Choroid plexus epithelial cell (primary cell): ENCODE measurements at regions not wholly inside any gene's neighbourhood (a gene's known extent, or its start where the extent isn't known, plus 50 kb on each side); places are given as distances from the start of the nearest gene placed in this dataset.

Experiments used
- DNase-seq: peaks from one replicate; pipeline ENCODE4 v3.0.0-alpha.2; 2010; ENCODE audit warnings: low read depth
- H3K4me3 ChIP-seq: 2 replicates; pipeline ENCODE4 v1.5.1; 2011; ENCODE audit warnings: low read depth, mild to moderate bottlenecking, control low read depth, low read length, moderate library complexity
- TF ChIP-seq, protein P1 (sequence below): conservative IDR thresholded peaks from 2 replicates; pipeline ENCODE4 v1.5.1; 2011; ENCODE audit warnings: low read depth, mild to moderate bottlenecking, control low read depth, inconsistent platforms, low read length, moderate library complexity

DNA sequence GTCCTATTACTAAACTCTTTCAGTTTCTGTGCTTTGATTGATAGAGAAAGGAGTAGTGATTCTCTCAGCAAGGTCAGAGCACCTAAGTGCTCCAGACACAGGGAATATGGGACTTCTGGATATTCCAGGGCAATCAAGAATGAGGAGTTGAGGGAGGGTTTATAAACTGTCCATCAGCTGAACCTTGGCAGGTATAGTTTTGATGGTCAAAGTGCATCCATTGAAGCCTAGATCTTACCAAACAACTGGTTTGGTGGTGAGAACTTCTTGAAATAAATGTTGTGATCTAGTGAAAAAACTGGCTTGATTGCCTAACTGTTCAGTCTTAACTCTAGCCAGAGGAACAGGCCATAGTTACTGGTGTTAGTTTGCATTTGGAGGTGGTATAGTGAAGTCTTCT lies 207.0 kb upstream of the ONECUT1 start:
- no peak for DNase-seq
- H3K4me3 ChIP-seq: no peak overlapping the region
- TF ChIP-seq, protein P1, sequence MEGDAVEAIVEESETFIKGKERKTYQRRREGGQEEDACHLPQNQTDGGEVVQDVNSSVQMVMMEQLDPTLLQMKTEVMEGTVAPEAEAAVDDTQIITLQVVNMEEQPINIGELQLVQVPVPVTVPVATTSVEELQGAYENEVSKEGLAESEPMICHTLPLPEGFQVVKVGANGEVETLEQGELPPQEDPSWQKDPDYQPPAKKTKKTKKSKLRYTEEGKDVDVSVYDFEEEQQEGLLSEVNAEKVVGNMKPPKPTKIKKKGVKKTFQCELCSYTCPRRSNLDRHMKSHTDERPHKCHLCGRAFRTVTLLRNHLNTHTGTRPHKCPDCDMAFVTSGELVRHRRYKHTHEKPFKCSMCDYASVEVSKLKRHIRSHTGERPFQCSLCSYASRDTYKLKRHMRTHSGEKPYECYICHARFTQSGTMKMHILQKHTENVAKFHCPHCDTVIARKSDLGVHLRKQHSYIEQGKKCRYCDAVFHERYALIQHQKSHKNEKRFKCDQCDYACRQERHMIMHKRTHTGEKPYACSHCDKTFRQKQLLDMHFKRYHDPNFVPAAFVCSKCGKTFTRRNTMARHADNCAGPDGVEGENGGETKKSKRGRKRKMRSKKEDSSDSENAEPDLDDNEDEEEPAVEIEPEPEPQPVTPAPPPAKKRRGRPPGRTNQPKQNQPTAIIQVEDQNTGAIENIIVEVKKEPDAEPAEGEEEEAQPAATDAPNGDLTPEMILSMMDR: no peak

DNA sequence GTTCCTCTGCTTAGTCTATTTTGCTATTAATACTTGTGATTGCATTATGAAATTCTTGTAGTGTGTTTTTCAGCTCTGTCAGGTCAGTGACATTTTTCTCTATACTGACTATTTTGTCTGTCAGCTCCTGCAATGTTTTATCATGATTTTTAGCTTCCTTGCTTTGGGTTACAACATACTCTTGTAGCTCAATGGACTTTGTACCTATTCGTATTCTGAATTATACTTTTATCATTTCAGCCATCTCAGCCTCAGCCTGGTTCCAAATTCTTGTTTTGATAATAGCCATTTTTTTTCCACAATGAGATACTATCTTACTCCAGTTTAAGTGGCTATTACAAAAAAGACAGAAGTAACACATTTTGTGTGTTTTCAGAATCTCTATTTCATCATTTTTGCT lies 204.2 kb upstream of the ONECUT1 start:
- H3K4me3 ChIP-seq: no peak overlapping the region
- DNase-seq: no peak
- TF ChIP-seq, protein P1: no peak

DNA sequence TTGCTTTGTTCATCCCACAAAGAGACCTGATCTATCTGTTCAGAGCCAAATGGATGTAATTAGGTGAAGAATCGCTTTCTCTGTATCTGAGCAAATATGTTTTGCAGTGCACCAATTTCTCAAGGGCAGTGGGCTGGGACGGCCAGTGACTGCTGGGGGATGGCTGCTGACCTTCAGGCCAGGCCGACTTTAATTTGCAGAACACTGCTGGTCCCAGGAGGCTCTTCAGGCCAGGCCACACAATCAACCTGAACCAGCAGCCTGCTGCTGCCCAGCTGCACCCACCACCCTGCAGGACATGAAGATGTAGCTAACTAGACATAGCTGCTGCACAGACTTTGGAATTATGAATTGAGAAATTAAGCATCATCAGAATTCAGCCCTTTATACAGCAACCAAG lies 194.4 kb upstream of the ONECUT1 start:
- DNase-seq: no peak
- TF ChIP-seq, protein P1: no peak
- H3K4me3 ChIP-seq: no peak overlapping the region

DNA sequence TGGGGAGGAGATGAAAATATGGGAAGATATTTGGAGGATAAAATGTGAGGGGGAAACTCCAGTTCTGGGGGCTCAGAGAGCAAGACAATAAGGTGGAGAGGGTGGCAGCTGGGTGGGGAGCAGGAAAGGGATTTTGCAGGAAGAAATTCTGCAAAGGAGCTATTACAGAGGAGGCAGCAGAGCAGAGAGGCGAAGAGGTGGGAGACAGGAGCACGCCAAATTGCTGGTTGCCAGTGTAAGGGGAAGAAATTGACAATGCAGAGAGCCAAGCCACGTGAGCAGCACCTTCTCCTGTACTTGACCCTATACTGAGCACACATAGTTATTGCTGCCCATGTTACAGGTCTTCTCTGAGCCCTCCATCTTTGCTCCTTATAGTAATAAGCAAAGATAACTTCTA lies 190.3 kb upstream of the ONECUT1 start:
- no peak overlapping the region for H3K4me3 ChIP-seq
- TF ChIP-seq, protein P1: no peak
- no peak for DNase-seq

DNA sequence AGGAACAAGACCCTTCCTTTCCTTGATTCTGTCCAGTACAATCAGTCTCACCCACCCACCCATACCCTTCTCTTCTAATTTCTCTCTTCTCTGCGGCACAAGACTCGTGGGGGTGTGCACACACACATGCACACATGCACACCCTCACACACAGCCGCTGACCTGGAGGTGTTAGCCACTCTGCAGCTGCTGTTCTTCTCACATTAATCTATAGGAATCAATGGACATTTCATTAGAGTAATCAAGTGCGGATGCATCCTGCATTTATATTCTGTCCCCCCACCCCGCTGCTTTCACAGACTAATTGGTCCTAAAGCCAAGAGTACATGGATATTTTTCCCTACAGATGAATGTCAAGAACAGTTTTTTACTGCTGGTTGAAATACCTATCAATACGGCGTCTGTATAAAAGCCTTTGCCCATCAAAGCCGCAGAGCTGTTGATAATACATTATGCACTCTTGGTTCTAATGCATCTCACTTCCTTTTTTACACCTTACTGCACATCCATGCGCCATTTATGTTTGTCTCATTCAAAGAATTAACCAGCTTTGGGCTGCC lies 186.5 kb upstream of the ONECUT1 start:
- TF ChIP-seq, protein P1: no peak
- DNase-seq: no peak
- H3K4me3 ChIP-seq: no peak overlapping the region

DNA sequence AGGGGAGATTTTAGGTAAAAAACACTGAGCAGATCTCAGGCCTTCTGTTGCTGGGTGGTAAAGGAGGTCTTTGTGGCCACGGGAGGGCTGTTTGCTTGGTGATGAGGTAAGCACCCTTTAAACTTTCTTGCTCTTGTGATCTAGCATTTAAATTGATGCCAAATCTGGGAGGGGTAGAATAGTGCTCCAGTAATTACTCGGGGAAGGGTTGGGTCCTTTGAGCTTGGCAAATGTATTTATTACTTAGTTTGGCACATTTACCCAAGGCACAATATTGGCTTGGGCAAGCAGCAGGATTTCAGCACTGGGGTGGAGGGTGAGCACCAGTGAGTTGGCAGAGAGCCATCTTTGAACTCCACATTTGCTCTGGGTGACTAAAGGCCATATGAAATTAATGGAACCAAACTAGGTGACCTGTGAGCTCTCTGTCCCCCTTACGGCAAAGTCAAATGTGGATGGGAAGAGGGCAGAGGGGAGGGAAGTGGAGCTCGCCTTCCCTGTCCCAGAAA lies 185.9 kb upstream of the ONECUT1 start:
- no peak for DNase-seq
- TF ChIP-seq, protein P1: no peak
- no peak overlapping the region for H3K4me3 ChIP-seq

DNA sequence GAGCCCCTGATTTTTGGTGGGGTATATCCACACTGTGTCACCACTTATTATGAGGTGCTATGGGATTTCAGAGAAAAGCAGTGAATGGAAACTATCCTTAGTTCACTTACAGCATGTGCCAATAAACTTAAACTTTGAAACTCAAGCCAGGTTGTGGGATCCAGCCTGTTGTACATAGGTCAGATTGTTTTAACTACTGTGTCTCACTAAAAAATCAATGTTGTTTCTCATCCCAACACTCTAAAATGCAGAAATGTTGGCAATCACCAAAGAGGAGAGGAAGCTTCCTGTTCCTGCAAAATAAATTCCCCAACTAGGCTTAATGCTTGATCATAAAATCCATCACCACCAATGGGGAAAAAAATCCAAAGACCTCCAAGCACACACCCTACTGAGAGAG lies 173.7 kb upstream of the ONECUT1 start:
- DNase-seq: no peak
- TF ChIP-seq, protein P1: no peak
- H3K4me3 ChIP-seq: no peak overlapping the region
